Keratinocyte (primary cell): ENCODE measurements at regions not wholly inside any gene's neighbourhood (a gene's known extent, or its start where the extent isn't known, plus 50 kb on each side); places are given as distances from the start of the nearest gene placed in this dataset.

ENCODE experiments used
- EZH2 ChIP-seq: IDR thresholded peaks from one replicate; pipeline ENCODE4 v1.6.1; 2012; ENCODE audit warnings: inconsistent platforms, mild to moderate bottlenecking, low read length, moderate library complexity
- TF ChIP-seq, protein P1 (sequence below), 3 experiments: IDR thresholded peaks in 1 of 3; conservative IDR thresholded peaks in 1 of 3; optimal IDR thresholded peaks in 1 of 3; 2 replicates in 2 of 3; 3 replicates in 1 of 3; pipeline versions ENCODE3 to v1.5.1; 2011; ENCODE audit warnings: low read length in 3 of 3, mild to moderate bottlenecking in 3 of 3, moderate library complexity in 2 of 3, control low read depth in 1 of 3, inconsistent platforms in 1 of 3; ENCODE audit not compliant: insufficient read depth in 2 of 3; ENCODE audit errors: extremely low read depth in 1 of 3

DNA sequence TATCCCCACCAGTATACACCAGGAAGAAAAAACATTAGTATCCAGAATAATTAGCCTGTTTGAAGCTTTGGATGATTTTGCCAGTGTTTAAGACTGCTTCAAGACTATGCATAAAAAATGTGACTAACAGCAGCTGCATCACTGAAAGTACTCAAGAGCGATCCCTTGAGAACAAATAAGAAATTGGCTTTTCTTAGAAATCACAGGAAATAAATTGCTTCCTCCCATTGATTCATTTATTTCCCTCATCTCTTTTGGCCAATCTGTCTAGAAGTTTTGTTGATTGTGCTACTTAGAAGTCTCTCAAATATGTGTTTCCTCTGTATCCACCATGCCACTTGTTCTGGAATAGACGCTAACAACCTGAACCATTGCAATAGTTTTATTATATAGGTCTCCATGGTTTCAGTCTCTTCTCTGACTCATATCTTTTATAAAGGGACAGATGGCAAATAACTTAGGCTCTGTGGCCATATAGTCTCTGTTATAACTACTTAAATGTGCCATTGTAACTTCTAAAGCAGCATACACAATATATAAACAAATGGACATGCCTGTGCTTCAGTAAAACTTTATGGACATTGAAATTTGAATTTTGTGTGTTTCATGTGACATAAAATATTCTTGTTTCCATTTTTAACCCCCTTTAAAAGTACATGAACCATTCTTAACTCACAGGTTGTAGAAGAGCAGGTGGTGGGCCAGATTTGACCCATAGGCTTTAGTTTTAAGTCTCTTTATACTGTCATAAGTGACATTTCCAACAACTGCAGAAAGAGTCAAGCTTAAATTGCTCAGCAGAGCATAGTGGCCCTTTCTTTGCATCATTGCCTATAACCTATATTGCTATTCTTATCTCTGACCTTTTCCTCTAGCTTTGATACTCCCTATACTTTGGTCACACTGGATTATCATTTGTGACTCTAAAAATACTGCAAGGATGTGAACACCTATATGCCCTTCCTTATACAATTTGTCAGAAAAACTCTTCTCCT, 123.9 kb downstream of the MC4R start:
- TF ChIP-seq, protein P1, sequence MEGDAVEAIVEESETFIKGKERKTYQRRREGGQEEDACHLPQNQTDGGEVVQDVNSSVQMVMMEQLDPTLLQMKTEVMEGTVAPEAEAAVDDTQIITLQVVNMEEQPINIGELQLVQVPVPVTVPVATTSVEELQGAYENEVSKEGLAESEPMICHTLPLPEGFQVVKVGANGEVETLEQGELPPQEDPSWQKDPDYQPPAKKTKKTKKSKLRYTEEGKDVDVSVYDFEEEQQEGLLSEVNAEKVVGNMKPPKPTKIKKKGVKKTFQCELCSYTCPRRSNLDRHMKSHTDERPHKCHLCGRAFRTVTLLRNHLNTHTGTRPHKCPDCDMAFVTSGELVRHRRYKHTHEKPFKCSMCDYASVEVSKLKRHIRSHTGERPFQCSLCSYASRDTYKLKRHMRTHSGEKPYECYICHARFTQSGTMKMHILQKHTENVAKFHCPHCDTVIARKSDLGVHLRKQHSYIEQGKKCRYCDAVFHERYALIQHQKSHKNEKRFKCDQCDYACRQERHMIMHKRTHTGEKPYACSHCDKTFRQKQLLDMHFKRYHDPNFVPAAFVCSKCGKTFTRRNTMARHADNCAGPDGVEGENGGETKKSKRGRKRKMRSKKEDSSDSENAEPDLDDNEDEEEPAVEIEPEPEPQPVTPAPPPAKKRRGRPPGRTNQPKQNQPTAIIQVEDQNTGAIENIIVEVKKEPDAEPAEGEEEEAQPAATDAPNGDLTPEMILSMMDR (optimal IDR thresholded peaks at IDR 0.05 in 1 of 3, IDR thresholded peaks at IDR 0.05 in 1 of 3, conservative IDR thresholded peaks at IDR 0.05 in 1 of 3; ENCODE audit: extremely low read depth in 1 of 3, insufficient read depth in 2 of 3, low read length in 3 of 3), result no peak
- no peak for TF ChIP-seq EZH2
